HL-60/S4 (cell line): ENCODE measurements at regions not wholly inside any gene's neighbourhood (a gene's known extent, or its start where the extent isn't known, plus 50 kb on each side); places are given as distances from the start of the nearest gene placed in this dataset.
"Not testable (repeated sequence)": the region's sequence is repeated elsewhere in the genome, so short reads cannot be mapped to it uniquely, and the experiment has no call there.

ENCODE experiments used
- in situ Hi-C: fragments of 300-500 bp; cut with MboI; formaldehyde crosslinking; loops from 2 replicates; pipeline ENCODE4 v1.14.3; 2022; ENCODE audit warnings: low sequenced_read_pairs

DNA sequence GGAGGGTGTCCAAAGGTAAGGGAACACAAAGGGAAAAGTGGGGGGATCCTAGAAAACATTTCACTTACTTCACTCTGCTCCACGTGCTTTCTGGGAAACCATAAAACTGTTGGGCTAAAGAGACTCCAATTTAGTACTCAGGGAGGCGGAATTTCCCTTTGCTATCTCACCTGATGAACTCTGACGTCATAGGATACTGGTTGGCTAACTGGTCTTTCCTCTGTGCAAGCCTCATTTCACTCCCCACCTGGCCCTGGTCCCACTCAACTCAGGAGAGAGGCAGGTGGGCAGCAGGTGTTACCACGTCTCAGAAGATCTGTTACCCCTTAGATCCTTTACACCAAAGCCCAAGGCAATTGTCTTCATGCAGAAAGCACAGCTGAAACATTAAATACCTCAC, 51.8 kb upstream of the PMAIP1 start:
- in situ Hi-C loops: no loop called here

DNA sequence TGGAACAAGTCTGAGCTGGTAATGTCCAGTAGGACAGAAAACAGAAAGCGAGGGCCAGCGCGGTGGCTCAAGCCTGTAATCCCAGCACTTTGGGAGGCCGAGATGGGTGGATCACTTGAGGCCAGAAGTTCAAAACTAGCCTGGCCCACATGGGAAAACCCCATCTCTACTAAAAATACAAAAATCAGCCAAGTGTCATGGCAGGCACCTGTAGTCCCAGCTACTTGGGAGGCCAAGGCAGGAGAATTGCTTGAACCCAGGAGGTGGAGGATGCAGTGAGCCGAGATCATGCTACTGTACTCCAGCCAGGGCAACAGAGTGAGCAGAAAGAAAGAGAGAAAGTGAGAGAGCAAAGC, 52.3 kb upstream of the PMAIP1 start:
- in situ Hi-C loops: not testable (repeated sequence)

DNA sequence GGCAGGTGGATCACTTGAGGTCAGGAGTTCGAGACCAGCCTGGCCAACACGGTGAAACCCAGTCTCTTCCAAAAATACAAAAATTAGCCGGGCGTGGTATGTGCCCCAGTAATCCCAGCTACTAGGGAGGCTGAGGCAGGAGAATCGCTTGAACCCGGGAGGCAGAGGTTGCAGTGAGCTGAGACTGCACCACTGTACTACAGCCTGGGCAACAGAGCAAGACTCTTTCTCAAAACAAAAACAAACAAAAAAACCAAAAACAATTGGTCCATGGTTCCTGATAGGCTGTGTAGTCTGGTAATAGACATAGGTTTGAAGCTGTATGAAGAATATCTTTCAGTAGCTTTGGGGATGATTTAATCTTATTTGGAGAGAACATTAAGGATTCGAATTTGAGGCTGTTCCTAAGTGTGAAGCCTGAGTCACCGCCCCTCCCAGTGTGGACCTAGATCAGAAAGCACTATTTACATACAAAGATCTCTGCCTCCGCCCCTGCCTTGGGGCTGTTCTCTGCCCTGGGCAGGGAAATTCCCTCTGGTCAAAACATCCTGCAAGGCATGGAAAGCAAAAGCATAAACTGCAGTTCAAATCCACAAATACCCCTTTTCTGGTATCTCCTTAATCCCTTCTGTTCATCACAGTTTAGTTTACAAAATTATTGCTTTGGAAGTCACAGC, 52.8 kb upstream of the PMAIP1 start:
- in situ Hi-C loops: no loop called here

DNA sequence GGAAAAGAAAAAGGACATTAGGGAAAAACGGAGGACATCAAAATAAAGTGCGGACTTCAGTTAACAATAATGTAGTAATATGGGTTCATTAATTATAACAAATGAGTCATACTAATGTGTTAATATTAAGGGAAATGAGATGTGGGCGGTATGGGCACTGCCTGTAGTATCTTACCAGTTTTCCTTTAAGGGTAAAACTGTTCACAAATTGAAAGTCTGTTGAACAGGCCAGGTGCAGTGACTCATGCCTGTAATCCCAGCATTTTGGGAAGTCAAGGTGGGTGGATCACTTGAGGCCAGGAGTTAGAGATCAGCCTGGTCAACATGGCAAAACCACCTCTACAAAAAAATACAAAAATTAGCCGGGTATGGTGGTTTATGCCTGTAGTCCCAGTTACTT, 56.8 kb upstream of the PMAIP1 start:
- in situ Hi-C loops: no loop called here

GRCh38 chr18:59839931-59840685, 59.7 kb upstream of the PMAIP1 start:
- in situ Hi-C loops: no loop called here

DNA sequence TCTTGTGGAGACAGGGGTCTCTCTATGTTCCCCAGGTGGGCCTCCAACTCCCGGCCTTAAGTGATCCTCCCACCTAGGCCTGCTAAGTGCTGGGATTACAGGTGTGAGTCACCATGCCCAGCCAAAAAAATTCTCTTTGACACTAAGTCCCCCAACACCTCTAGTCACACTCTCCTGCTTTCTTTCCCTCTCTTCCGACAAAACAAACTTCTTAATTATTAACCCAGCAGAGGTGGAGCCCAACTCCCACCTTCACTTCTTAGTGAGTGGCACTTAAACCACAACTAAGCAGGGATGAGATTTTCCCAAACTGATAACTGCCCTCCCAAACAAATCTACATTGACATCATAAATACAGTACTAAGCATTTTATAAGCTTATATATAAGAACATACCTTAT, 60.5 kb upstream of the PMAIP1 start:
- in situ Hi-C loops: no loop called here

- in situ Hi-C loops: no loop called here
Observed at GRCh38 chr18:59837586-59837985, 62.2 kb upstream of the PMAIP1 start.

- in situ Hi-C loops: no loop called here
Observed at GRCh38 chr18:59835605-59836379, 64.0 kb upstream of the PMAIP1 start.

DNA sequence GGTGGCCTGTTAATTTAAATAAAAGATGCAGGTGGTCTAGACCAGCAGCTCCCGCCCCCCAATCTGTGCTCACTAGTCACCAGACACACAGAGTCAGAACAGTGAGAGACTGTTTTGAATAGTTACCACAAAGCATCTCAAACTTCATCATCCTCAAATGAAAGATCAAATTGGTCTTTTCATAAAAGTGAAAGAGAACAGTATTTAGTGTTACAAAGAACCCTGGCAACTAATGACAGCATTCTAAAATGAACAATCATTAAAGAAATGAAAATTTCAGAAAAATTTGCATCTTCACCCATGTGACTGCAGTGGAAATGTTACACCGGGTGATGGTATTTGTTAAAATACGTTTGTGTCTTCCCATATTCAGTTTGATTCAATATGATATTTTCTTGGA, 65.5 kb upstream of the PMAIP1 start:
- in situ Hi-C loops: no loop called here

- in situ Hi-C loops: no loop called here
Observed at GRCh38 chr18:59833785-59834184, 66.0 kb upstream of the PMAIP1 start.

- in situ Hi-C loops: loop anchor here (25.0 kb wide), 1 partner anchor 361 kb away; no protein-coding TSS in a partner anchor
Observed at GRCh38 chr18:59823596-59824195, 76.1 kb upstream of the PMAIP1 start.

DNA sequence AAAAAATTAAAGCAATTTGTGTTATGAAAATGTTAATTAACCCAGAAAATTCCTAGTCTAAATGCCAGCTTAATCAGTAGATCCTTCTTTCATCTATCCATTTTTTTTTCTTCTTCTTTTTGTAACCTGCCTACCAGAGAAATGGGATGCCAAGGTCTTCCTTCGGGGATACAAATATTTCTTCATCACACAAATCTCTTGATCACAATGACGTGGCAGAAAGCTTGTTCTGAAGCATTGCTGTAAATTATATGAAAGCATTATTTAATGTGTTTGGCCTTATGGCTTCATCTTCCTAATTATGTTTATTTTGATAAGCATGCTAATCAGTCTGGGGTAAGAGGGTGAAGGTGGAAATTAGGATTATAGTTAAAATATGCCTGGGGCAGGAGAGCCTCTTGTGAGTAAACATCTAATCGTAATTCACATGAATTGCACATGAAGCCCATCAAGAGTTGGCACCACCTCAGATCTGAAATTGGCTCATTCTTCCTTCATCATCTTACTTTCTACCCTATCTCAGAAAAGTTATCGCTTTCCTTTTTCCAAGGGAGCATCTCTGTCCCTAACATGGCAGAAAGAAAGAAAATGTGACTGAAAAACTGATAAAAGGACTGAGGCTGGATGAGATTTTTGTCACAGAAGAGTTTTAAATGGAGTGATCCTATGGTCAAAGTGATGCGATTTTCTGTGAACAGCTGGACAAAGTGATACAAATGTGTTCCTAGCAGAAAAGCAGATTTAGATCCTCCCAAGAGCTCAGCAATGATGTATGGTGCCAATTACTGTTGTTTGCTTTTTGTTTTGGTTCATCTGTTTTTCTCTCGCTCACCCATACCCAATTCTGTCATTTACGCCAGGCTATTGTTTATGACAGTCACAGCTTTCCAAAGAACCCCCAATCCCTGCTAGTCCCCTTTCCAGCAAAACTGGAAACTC, 76.9 kb upstream of the PMAIP1 start:
- in situ Hi-C loops: loop anchor here (25.0 kb wide), 1 partner anchor 361 kb away; no protein-coding TSS in a partner anchor

- in situ Hi-C loops: loop anchor here (25.0 kb wide), 1 partner anchor 360 kb away; no protein-coding TSS in a partner anchor
Observed at GRCh38 chr18:59821983-59822382, 77.8 kb upstream of the PMAIP1 start.

DNA sequence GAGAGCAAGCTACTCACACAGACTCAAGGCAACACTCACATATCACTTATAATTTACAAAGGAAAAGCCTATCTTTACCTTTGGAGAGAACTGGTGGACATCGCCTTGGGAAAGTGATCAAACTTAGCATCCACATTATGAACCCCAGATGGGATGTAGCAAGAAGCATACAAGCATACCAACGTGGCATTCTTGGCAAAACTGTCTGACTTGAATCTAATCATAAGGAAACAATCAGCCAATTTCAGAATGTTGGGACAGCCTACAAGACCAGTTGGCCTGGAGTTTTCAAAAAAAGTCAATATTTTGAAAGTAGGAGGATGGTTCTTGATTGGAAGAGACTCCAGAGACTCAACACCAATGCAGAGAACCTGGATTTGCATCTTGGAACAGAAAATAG, 79.1 kb upstream of the PMAIP1 start:
- in situ Hi-C loops: loop anchor here (25.0 kb wide), 1 partner anchor 358 kb away; no protein-coding TSS in a partner anchor

DNA sequence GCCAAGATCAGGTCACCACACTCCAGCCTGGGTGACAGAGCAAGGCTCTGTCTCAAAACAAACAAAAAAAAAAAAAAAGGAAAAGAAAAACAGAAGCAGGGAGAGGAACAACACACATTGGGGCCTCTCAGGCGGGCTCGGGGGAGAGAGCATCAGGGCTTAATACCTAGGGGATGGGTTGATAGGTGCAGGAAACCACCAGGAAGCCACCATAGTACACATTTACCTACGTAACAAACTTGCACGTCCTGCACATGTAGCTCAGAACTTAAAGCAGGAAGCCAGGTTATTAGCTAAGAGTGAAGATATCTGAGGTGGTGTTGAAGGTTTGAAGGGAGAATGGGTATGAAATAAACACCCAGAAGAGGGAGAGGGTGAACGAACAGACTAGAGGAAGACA, 81.0 kb upstream of the PMAIP1 start:
- in situ Hi-C loops: loop anchor here (25.0 kb wide), 1 partner anchor 356 kb away; no protein-coding TSS in a partner anchor

DNA sequence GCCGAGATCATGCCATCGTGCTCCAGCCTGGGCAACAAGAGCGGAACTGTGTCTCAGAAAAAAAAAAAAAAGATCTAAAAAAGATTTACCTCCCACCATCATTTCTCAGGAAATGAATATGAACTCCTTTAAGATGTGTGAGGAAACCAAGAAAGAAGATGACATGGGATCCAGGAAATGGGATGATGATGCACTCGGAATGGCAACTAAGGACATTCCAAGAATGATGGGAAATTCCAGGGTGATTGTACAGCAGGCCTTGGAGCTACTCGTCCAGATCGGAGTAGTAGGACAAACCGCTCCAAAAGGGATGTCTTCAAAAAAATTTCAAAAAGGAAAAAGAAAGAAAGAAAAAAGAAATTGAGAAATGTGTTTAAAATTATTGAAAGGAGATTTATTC, 84.9 kb upstream of the PMAIP1 start:
- in situ Hi-C loops: loop anchor here (25.0 kb wide), 1 partner anchor 353 kb away; no protein-coding TSS in a partner anchor

GRCh38 chr18:59813942-59814341, 85.9 kb upstream of the PMAIP1 start:
- in situ Hi-C loops: loop anchor here (25.0 kb wide), 1 partner anchor 352 kb away; no protein-coding TSS in a partner anchor

- in situ Hi-C loops: loop anchor here (25.0 kb wide), 1 partner anchor 349 kb away; no protein-coding TSS in a partner anchor
Observed at GRCh38 chr18:59810735-59811520, 88.9 kb upstream of the PMAIP1 start.

- in situ Hi-C loops: loop anchor here (25.0 kb wide), 1 partner anchor 348 kb away; no protein-coding TSS in a partner anchor
Observed at GRCh38 chr18:59810183-59810582, 89.6 kb upstream of the PMAIP1 start.
